Liver (tissue), 8 donors: ENCODE measurements at regions not wholly inside any gene's neighbourhood (a gene's known extent, or its start where the extent isn't known, plus 50 kb on each side); places are given as distances from the start of the nearest gene placed in this dataset.
A peak's percentile ranks its signal among the peaks of the same experiment; 100 is the strongest.

ENCODE experiments used
- DNase-seq: peaks from one replicate; pipeline ENCODE4 v3.0.0-alpha.2; 2017; ENCODE audit warnings: low spot score
- H3K27ac ChIP-seq, 2 donors: one replicate each; pipeline ENCODE4 v1.7.0; 2013; ENCODE audit warnings: inconsistent platforms in 2 of 2, low read length in 2 of 2, control low read depth in 1 of 2, low read depth in 1 of 2, mild to moderate bottlenecking in 1 of 2
- H3K27me3 ChIP-seq, 4 donors: one replicate each; pipeline versions ENCODE4 v1.6.1 to v1.7.0; 2013; ENCODE audit warnings: low read length in 3 of 4, inconsistent platforms in 1 of 4, mild to moderate bottlenecking in 1 of 4, moderate library complexity in 1 of 4; ENCODE audit not compliant: control insufficient read depth in 4 of 4, insufficient read depth in 4 of 4
- H3K36me3 ChIP-seq, 4 donors: one replicate each; pipeline versions ENCODE4 v1.6.1 to v1.7.0; 2013; ENCODE audit warnings: low read length in 3 of 4, mild to moderate bottlenecking in 3 of 4, low read depth in 1 of 4, moderate library complexity in 1 of 4; ENCODE audit not compliant: control insufficient read depth in 4 of 4, insufficient read depth in 3 of 4
- H3K4me1 ChIP-seq, 4 donors: one replicate each; pipeline versions ENCODE4 v1.6.1 to v1.7.0; 2013; ENCODE audit warnings: low read length in 3 of 4, mild to moderate bottlenecking in 3 of 4, moderate library complexity in 1 of 4; ENCODE audit not compliant: control insufficient read depth in 4 of 4, insufficient read depth in 4 of 4
- H3K4me3 ChIP-seq, 3 donors: one replicate each; pipeline versions ENCODE4 v1.6.1 to v1.7.0; 2013; ENCODE audit warnings: low read length in 3 of 3, control low read depth in 1 of 3, low read depth in 1 of 3, mild to moderate bottlenecking in 1 of 3
- H3K9ac ChIP-seq, 2 donors: one replicate each; pipeline ENCODE4 v1.7.0; 2013; ENCODE audit warnings: low read length in 2 of 2, mild to moderate bottlenecking in 2 of 2, moderate library complexity in 2 of 2, control low read depth in 1 of 2, low read depth in 1 of 2
- H3K9me3 ChIP-seq, 4 donors: one replicate each; pipeline versions ENCODE4 v1.6.1 to v1.7.0; 2013; ENCODE audit warnings: low read length in 3 of 4; ENCODE audit not compliant: control insufficient read depth in 4 of 4
- CTCF ChIP-seq: fragments of 150-350 bp; IDR thresholded peaks from 2 replicates; pipeline ENCODE4 v1.5.1; 2017; ENCODE audit warnings: improper control_type of control experiment, low read depth, low read length; ENCODE audit not compliant: missing input control
- EGR1 ChIP-seq, 2 donors: IDR thresholded peaks; 2 replicates each; pipeline ENCODE4 v1.6.1; 2016 to 2018; ENCODE audit warnings: antibody characterized with exemption in 2 of 2, low read depth in 2 of 2
- FOXA1 ChIP-seq: IDR thresholded peaks from 2 replicates; pipeline ENCODE4 v1.6.1; 2016; ENCODE audit warnings: antibody characterized with exemption
- GABPA ChIP-seq, 2 donors: IDR thresholded peaks in 1 of 2; conservative IDR thresholded peaks in 1 of 2; 2 replicates each; pipeline ENCODE4 v1.6.1; 2016; ENCODE audit warnings: antibody characterized with exemption in 2 of 2, mild to moderate bottlenecking in 1 of 2, moderate library complexity in 1 of 2
- HNF4A ChIP-seq, 2 donors: conservative IDR thresholded peaks; 2 replicates each; pipeline ENCODE4 v1.6.1; 2016; ENCODE audit warnings: antibody characterized with exemption in 2 of 2, mild to moderate bottlenecking in 2 of 2
- HNF4G ChIP-seq: IDR thresholded peaks from 2 replicates; pipeline ENCODE4 v1.6.1; 2016; ENCODE audit warnings: antibody characterized with exemption
- JUND ChIP-seq, 2 donors: IDR thresholded peaks; 2 replicates each; pipeline ENCODE4 v1.6.1; 2016; ENCODE audit warnings: antibody characterized with exemption in 2 of 2
- NR2F2 ChIP-seq: IDR thresholded peaks from 2 replicates; pipeline ENCODE4 v1.6.1; 2016; ENCODE audit warnings: antibody characterized with exemption
- RAD21 ChIP-seq, 2 donors: IDR thresholded peaks; 2 replicates each; pipeline ENCODE4 v1.6.1; 2016; ENCODE audit warnings: antibody characterized with exemption in 2 of 2, mild to moderate bottlenecking in 2 of 2
- REST ChIP-seq: IDR thresholded peaks from 2 replicates; pipeline ENCODE4 v1.6.1; 2016; ENCODE audit warnings: antibody characterized with exemption, mild to moderate bottlenecking
- RXRA ChIP-seq, 2 donors: IDR thresholded peaks; 2 replicates each; pipeline ENCODE4 v1.6.1; 2017 to 2018; ENCODE audit warnings: antibody characterized with exemption in 2 of 2, mild to moderate bottlenecking in 1 of 2
- SP1 ChIP-seq: IDR thresholded peaks from 2 replicates; pipeline ENCODE4 v1.6.1; 2018; ENCODE audit warnings: antibody characterized with exemption, mild to moderate bottlenecking
- TAF1 ChIP-seq: conservative IDR thresholded peaks from 2 replicates; pipeline ENCODE4 v1.6.1; 2016; ENCODE audit warnings: antibody characterized with exemption, mild to moderate bottlenecking
- YY1 ChIP-seq: IDR thresholded peaks from 2 replicates; pipeline ENCODE4 v1.6.1; 2016; ENCODE audit warnings: antibody characterized with exemption, mild to moderate bottlenecking
- WGBS: extraction: QIAGEN DNeasy Blood & Tissue Kit; methylation state at CpG from one replicate; pipeline ENCODE4 v1.1.7; 2013; 5-methylcytosine and 5-hydroxymethylcytosine counted together
- TF ChIP-seq, protein P1 (sequence below): IDR thresholded peaks from 2 replicates; pipeline ENCODE4 v1.6.1; 2016; ENCODE audit warnings: antibody characterized with exemption
- donor health status: healthy.
- donor health status: healthy.
- donor health status: healthy.
- donor health status: healthy.
- donor health status: healthy.

DNA sequence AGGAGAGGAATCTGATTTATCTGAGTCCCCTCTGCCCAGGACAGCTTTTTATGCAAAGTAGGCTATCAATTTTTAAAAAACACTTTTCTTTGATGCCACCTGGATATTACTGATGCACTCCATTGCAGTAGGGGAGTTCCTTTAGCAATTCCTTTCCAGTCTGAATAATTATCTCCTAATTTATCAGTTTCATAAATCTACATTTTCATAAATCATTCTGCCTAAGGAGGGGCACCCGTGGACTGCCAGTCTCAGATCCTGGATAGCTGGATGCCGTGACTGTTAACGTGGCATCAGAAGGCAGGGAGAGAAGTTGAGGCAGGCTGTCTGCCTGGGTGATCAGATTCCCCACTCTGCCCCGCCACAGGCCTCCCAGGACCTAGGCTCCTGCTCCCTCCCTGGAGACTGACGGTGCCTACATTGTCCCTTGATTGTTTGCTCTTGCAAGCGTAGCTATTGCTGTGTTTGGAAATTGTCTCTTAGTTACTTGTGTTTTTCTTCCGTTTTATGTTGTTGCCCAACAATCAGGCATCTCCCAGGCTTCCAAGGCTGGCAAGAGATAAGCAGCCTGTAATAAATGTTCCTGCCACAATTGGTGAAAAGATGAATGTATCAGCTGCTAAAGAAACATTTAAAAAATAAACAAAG lies 75.2 kb downstream of the KATNIP start:
- H3K27me3 ChIP-seq, result no peaks in the 10 kb centered on the region
- H3K27ac ChIP-seq, result no peak overlapping the region
- H3K4me1 ChIP-seq, result peaks cover 3 to 14% (median 11%) of the 10 kb centered on the region in 4 donors
- H3K9ac ChIP-seq, result no peak overlapping the region
- WGBS, result 48% methylated on average over 7 of the region's 7 CpGs
- no peaks in the 10 kb centered on the region for H3K36me3 ChIP-seq
- DNase-seq, result no peak
- no peaks in the 10 kb centered on the region for H3K9me3 ChIP-seq
- H3K4me3 ChIP-seq, result no peak overlapping the region
- no peak for TF ChIP-seq CTCF
- peak in 1 of 2 donors; percentile 22 for TF ChIP-seq HNF4A (conservative IDR thresholded peaks at IDR 0.05)
- no peak for TF ChIP-seq TAF1
- no peak for TF ChIP-seq RAD21 (IDR thresholded peaks at IDR 0.05)

DNA sequence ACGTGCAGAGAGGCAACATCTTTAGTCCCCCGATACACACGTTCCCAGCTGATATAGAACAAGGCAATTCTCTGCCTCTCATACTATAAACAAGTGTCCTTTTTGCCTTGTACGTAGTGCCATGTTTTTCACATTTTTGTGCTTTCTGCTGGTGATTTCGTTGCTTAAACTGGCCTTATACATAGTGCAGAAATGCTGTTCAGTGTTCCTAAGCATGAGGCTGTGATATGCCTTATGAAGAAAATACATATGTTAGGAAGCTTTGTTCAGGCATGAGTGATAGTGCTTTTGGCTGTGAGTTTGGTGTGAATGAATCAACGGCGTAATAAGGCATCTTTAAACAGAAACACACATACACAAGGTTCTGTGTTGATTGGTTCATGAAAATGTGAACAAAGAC lies 77.2 kb downstream of the KATNIP start:
- H3K9ac ChIP-seq, result no peak overlapping the region
- H3K36me3 ChIP-seq, result peaks cover 0 to 2% (median 0%) of the 10 kb centered on the region in 4 donors
- no peak overlapping the region for H3K4me3 ChIP-seq
- 95% methylated on average over 7 of the region's 7 CpGs for WGBS
- DNase-seq, result no peak
- peaks cover 3 to 14% (median 11%) of the 10 kb centered on the region in 4 donors for H3K4me1 ChIP-seq
- no peaks in the 10 kb centered on the region for H3K27me3 ChIP-seq
- no peak overlapping the region for H3K27ac ChIP-seq
- no peaks in the 10 kb centered on the region for H3K9me3 ChIP-seq
- TF ChIP-seq NR2F2 (no peak), EGR1 (IDR thresholded peaks at IDR 0.05; ENCODE audit: low read depth in 2 of 2) (no peak), YY1 (no peak), RXRA (IDR thresholded peaks at IDR 0.05) (no peak), TAF1 (no peak), HNF4G (no peak)
- TF ChIP-seq, protein P1, sequence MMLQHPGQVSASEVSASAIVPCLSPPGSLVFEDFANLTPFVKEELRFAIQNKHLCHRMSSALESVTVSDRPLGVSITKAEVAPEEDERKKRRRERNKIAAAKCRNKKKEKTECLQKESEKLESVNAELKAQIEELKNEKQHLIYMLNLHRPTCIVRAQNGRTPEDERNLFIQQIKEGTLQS, result no peak

GRCh38 chr16:27628241-27628942 lies 78.4 kb downstream of the KATNIP start:
- DNase-seq, result no peak
- WGBS, result 65% methylated on average over 15 of the region's 15 CpGs
- peaks cover 3 to 14% (median 11%) of the 10 kb centered on the region in 4 donors for H3K4me1 ChIP-seq
- peaks cover 0 to 2% (median 0%) of the 10 kb centered on the region in 4 donors for H3K36me3 ChIP-seq
- no peak overlapping the region for H3K27ac ChIP-seq
- no peak overlapping the region for H3K9ac ChIP-seq
- H3K9me3 ChIP-seq, result no peaks in the 10 kb centered on the region
- H3K4me3 ChIP-seq, result no peak overlapping the region
- H3K27me3 ChIP-seq, result no peaks in the 10 kb centered on the region
- no peak for TF ChIP-seq GABPA (IDR thresholded peaks at IDR 0.05 in 1 of 2, conservative IDR thresholded peaks at IDR 0.05 in 1 of 2)
- no peak for TF ChIP-seq RAD21 (IDR thresholded peaks at IDR 0.05)
- no peak for TF ChIP-seq SP1
- peak in 1 of 2 donors; percentile 27 for TF ChIP-seq RXRA (IDR thresholded peaks at IDR 0.05)
- TF ChIP-seq CTCF, result no peak
- TF ChIP-seq, protein P1, result no peak
- TF ChIP-seq EGR1 (IDR thresholded peaks at IDR 0.05; ENCODE audit: low read depth in 2 of 2), result peak in 1 of 2 donors; percentile 71
- TF ChIP-seq JUND (IDR thresholded peaks at IDR 0.05), result no peak
- TF ChIP-seq HNF4A (conservative IDR thresholded peaks at IDR 0.05), result peak in 1 of 2 donors; percentile 32
- no peak for TF ChIP-seq FOXA1
- no peak for TF ChIP-seq REST
- TF ChIP-seq HNF4G, result no peak
- no peak for TF ChIP-seq YY1
